ENCODE measurements at regions not wholly inside any gene's neighbourhood (a gene's known extent, or its start where the extent isn't known, plus 50 kb on each side); places are given as distances from the start of the nearest gene placed in this dataset.

- TF ChIP-seq CTCF (IDR thresholded peaks at IDR 0.05; ENCODE audit: insufficient read depth, low read length, poor library complexity, severe bottlenecking) (no peak), EZH2phosphoT487 (conservative IDR thresholded peaks at IDR 0.05; ENCODE audit: low read length) (no peak)
Measured at GRCh38 chr1:112769611-112770010, 54.5 kb upstream of the PPM1J start.
